ENCODE measurements at regions not wholly inside any gene's neighbourhood (a gene's known extent, or its start where the extent isn't known, plus 50 kb on each side); places are given as distances from the start of the nearest gene placed in this dataset.

DNA sequence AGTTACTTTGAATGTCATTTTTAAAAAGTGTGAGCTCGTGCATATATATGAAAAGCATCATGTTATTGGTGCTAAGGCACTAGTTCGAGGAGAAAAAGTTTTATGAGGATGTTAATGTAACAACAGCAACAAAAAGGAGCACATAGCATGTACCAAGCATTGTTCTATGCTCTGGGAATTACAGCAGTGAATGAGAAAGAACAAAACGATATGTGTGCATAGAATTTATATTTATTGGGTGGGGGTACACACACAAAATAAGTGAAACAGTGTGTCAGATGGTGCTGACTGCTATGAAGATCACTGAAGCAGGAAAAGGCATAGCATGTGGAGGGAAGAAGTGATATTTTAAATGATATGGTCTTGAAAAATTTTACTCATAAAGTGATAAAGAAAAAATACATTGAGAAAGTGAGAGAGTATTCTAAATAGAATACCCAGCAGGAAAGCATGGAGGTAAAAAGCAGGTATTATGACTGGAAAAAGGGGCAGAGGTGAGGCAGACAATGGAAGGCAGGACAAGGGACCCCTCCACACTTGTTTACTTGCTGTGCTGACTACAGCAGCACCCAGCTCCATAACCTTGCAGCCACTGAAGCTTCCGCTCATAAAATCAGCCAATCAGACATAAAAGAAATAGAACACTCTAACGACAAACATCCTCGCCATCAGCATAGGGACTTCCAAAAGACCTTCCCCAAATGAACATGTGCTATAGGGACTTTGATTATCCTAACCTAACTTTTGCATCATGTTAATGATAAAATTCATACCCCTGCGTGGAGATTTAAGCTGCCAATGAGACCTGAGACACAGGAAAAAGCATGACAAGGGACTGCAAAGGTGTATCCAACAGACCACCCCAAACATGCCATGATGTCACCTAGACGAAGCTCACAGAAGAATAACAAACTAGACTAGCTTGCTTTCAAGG is 119.9 kb downstream of the HFE start:
- no peaks in the 10 kb centered on the region for H3K4me1 ChIP-seq
- H3K9me3 ChIP-seq: no peaks in the 10 kb centered on the region
- intact Hi-C loops (cut with DNase I): no loop called here
- FAIRE-seq: no peak
- peaks cover 0 to 28% (median 8%) of the 10 kb centered on the region in 4 donors for H3K27me3 ChIP-seq
- DNase-seq: no peak
- TF ChIP-seq, protein P1, sequence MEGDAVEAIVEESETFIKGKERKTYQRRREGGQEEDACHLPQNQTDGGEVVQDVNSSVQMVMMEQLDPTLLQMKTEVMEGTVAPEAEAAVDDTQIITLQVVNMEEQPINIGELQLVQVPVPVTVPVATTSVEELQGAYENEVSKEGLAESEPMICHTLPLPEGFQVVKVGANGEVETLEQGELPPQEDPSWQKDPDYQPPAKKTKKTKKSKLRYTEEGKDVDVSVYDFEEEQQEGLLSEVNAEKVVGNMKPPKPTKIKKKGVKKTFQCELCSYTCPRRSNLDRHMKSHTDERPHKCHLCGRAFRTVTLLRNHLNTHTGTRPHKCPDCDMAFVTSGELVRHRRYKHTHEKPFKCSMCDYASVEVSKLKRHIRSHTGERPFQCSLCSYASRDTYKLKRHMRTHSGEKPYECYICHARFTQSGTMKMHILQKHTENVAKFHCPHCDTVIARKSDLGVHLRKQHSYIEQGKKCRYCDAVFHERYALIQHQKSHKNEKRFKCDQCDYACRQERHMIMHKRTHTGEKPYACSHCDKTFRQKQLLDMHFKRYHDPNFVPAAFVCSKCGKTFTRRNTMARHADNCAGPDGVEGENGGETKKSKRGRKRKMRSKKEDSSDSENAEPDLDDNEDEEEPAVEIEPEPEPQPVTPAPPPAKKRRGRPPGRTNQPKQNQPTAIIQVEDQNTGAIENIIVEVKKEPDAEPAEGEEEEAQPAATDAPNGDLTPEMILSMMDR (IDR thresholded peaks at IDR 0.05): no peak
- no peak overlapping the region for H3K4me3 ChIP-seq
- H3K36me3 ChIP-seq: no peaks in the 10 kb centered on the region
- WGBS, 2 donors: 48 to 65% methylated on average over 8 of the region's 8 CpGs
- ATAC-seq: no peak
- H3K27ac ChIP-seq: no peak overlapping the region

DNA sequence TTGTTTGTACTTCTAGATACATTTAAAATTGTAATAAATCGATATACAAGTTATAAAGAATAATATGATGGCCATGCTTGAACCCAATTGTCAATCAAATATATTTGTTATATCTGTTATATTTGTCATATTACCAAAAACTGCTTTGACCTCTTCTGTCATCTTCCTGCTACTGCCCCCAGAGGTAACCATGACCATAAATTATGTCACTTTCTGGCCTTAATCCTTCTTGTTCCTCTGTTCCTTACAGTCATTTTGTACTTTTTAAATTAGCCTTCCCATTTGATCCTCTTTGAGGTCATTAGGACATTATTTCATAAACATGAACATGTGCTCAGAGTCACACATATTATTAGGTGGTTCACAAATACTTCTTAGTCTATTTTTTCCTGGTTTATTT is 124.7 kb downstream of the HFE start:
- Histone ChIP-seq H3K9me3 (no peaks in the 10 kb centered on the region), H3K4me3 (no peak overlapping the region), H3K36me3 (no peaks in the 10 kb centered on the region), H3K27me3 (peaks cover 2 to 31% (median 13%) of the 10 kb centered on the region in 4 donors), H3K4me1 (no peaks in the 10 kb centered on the region), H3K27ac (no peak overlapping the region)
- 73 to 78% methylated on average over 1 of the region's 1 CpG for WGBS, 2 donors
- DNase-seq: no peak
- intact Hi-C loops (cut with DNase I): no loop called here
- no peak for ATAC-seq
- FAIRE-seq: no peak
- TF ChIP-seq, protein P1 (IDR thresholded peaks at IDR 0.05): no peak

DNA sequence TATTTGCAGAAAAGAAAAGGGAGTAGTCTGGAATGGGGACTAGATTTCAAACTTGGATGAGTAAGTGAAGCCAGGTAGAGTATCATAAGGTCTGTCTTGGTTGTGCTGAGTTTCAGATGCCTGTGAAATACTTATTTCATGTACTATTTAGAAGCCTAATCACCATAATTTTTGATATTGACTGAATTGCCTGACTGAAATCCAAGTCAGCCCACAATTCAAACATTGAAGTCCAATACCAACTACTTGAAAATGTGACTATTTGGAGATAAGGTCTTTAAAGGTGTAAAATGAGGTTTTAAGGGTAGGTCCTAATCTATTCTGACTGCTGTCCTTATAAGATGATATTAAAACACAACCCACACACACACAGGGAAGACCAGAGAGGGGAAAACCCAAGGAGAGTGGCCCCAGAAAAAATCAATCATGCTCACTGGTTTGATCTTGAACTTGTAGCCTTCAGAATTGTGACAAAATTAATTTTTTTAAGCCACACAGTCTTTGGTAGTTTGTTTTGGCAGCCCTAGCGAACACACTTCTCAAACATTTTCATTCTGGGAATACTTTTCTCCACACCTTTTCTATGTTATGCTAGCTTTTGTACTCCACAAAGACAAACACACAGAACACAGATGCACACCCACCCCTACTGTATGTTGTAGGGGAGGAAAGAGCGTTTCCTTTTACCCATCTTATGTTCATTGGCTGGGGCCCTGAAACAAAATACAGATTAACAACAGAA is 126.3 kb downstream of the HFE start:
- no peaks in the 10 kb centered on the region for H3K4me1 ChIP-seq
- intact Hi-C loops (cut with DNase I): no loop called here
- peaks cover 5 to 46% (median 15%) of the 10 kb centered on the region in 4 donors for H3K27me3 ChIP-seq
- DNase-seq: no peak
- H3K4me3 ChIP-seq: no peak overlapping the region
- H3K36me3 ChIP-seq: no peaks in the 10 kb centered on the region
- no peak for FAIRE-seq
- no peak for ATAC-seq
- TF ChIP-seq, protein P1 (IDR thresholded peaks at IDR 0.05): no peak
- 82 to 89% methylated on average over 2 of the region's 2 CpGs for WGBS, 2 donors
- H3K9me3 ChIP-seq: no peaks in the 10 kb centered on the region
- H3K27ac ChIP-seq: no peak overlapping the region

- no peaks in the 10 kb centered on the region for H3K36me3 ChIP-seq
- DNase-seq (no peak), ATAC-seq (no peak), FAIRE-seq (no peak)
- WGBS, 2 donors: 16 to 26% methylated on average over 32 of the region's 32 CpGs
- H3K4me3 ChIP-seq: peak overlapping the region in 3 of 4 donors; percentile 0 to 35 (median 13)
- H3K27ac ChIP-seq: peak overlapping the region in 2 of 4 donors; percentile 71 to 81
- H3K27me3 ChIP-seq: peaks cover 5 to 51% (median 15%) of the 10 kb centered on the region in 4 donors
- H3K9me3 ChIP-seq: no peaks in the 10 kb centered on the region
- no peaks in the 10 kb centered on the region for H3K4me1 ChIP-seq
- intact Hi-C loops (cut with DNase I): no loop called here
- TF ChIP-seq, protein P1 (IDR thresholded peaks at IDR 0.05): no peak
Observed at GRCh38 chr6:26214803-26215584, 127.8 kb downstream of the HFE start.

Data from pancreas (tissue), 10 donors.